PFSK-1 (cell line): ENCODE measurements at regions not wholly inside any gene's neighbourhood (a gene's known extent, or its start where the extent isn't known, plus 50 kb on each side); places are given as distances from the start of the nearest gene placed in this dataset.

Experiments used
- POLR2AphosphoS5 ChIP-seq: IDR thresholded peaks from 2 replicates; pipeline ENCODE4 v1.6.1; 2012; ENCODE audit warnings: low read depth, mild to moderate bottlenecking, control low read depth, low read length, moderate library complexity
- TF ChIP-seq, protein P1 (sequence below), 2 experiments: IDR thresholded peaks; 2 replicates each; pipeline versions ENCODE4 v1.6.1 to v1.8.0; 2011 to 2012; ENCODE audit warnings: low read depth in 2 of 2, low read length in 2 of 2, control low read depth in 1 of 2, inconsistent platforms in 1 of 2, mild to moderate bottlenecking in 1 of 2, moderate library complexity in 1 of 2; ENCODE audit not compliant: insufficient read depth in 1 of 2

- TF ChIP-seq, protein P1, sequence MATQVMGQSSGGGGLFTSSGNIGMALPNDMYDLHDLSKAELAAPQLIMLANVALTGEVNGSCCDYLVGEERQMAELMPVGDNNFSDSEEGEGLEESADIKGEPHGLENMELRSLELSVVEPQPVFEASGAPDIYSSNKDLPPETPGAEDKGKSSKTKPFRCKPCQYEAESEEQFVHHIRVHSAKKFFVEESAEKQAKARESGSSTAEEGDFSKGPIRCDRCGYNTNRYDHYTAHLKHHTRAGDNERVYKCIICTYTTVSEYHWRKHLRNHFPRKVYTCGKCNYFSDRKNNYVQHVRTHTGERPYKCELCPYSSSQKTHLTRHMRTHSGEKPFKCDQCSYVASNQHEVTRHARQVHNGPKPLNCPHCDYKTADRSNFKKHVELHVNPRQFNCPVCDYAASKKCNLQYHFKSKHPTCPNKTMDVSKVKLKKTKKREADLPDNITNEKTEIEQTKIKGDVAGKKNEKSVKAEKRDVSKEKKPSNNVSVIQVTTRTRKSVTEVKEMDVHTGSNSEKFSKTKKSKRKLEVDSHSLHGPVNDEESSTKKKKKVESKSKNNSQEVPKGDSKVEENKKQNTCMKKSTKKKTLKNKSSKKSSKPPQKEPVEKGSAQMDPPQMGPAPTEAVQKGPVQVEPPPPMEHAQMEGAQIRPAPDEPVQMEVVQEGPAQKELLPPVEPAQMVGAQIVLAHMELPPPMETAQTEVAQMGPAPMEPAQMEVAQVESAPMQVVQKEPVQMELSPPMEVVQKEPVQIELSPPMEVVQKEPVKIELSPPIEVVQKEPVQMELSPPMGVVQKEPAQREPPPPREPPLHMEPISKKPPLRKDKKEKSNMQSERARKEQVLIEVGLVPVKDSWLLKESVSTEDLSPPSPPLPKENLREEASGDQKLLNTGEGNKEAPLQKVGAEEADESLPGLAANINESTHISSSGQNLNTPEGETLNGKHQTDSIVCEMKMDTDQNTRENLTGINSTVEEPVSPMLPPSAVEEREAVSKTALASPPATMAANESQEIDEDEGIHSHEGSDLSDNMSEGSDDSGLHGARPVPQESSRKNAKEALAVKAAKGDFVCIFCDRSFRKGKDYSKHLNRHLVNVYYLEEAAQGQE (IDR thresholded peaks at IDR 0.05; ENCODE audit: insufficient read depth in 1 of 2, low read depth in 2 of 2, low read length in 2 of 2) = no peak
- no peak for TF ChIP-seq POLR2AphosphoS5
These were observed 244.3 kb upstream of the CHD6 start for GRCh38 chr20:41862476-41862875.
